ENCODE measurements at regions not wholly inside any gene's neighbourhood (a gene's known extent, or its start where the extent isn't known, plus 50 kb on each side); places are given as distances from the start of the nearest gene placed in this dataset.
A peak's percentile ranks its signal among the peaks of the same experiment; 100 is the strongest.
"Not testable (repeated sequence)": the region's sequence is repeated elsewhere in the genome, so short reads cannot be mapped to it uniquely, and the experiment has no call there.

DNA sequence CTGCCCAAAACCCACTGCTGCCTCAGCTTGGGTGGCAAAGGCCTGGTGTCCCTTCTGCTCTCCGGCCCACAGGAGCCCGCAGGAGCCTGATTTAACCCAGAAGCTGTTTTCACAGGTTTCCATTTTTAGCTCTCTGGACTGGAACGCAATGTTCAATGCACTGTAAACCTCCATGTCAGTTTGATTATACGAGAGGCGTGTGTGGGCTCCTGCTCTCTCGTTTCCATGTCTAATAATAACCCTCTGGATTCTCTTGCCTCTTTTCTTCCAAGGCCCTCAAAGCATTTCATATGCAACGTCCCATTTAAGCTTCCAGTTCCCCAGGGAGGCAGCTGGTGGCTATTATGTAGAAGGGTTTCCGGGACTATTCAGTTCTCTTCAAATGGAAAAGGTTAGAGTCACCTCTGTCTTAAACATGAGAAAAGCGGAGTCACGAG is 161.1 kb downstream of the SUDS3 start:
- no peak overlapping the region for H3K27ac ChIP-seq
- intact Hi-C loops (cut with DNase I), result no loop called here
- no peaks in the 10 kb centered on the region for H3K4me1 ChIP-seq
- H3K4me3 ChIP-seq, result no peak overlapping the region
- peak in 1 of 4 donors; percentile 5 for DNase-seq
- no peak for ATAC-seq
- no peaks in the 10 kb centered on the region for H3K27me3 ChIP-seq
- TF ChIP-seq, protein P1, sequence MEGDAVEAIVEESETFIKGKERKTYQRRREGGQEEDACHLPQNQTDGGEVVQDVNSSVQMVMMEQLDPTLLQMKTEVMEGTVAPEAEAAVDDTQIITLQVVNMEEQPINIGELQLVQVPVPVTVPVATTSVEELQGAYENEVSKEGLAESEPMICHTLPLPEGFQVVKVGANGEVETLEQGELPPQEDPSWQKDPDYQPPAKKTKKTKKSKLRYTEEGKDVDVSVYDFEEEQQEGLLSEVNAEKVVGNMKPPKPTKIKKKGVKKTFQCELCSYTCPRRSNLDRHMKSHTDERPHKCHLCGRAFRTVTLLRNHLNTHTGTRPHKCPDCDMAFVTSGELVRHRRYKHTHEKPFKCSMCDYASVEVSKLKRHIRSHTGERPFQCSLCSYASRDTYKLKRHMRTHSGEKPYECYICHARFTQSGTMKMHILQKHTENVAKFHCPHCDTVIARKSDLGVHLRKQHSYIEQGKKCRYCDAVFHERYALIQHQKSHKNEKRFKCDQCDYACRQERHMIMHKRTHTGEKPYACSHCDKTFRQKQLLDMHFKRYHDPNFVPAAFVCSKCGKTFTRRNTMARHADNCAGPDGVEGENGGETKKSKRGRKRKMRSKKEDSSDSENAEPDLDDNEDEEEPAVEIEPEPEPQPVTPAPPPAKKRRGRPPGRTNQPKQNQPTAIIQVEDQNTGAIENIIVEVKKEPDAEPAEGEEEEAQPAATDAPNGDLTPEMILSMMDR (IDR thresholded peaks at IDR 0.05), result no peak
- TF ChIP-seq POLR2A (IDR thresholded peaks at IDR 0.05), result no peak
- no peaks in the 10 kb centered on the region for H3K36me3 ChIP-seq (replicated peaks in 1 of 2; ENCODE audit: insufficient read depth in 1 of 2, low read depth in 2 of 2)
- 70 to 82% methylated on average over 8 to 10 of the region's 10 CpGs for WGBS, 2 donors
- no peaks in the 10 kb centered on the region for H3K9me3 ChIP-seq

DNA sequence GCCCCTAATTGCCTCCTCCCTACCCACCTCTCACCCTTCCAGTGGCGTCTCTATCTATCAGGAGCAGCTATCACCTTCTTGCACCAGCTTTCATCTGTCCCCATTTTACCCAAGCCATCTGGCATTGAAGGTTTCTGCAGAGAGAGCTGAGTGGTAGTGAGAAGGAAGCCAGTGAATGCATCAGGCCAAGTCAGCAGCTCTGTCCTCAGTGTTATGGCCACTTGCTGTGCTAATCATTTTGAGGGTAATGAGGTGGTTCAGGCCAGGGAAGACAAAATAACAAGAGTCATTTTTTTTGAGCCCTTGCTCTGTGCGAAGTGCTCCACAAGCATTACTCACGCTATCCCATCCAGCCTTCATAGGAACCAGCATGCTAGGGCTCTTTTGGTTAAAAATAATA is 164.7 kb downstream of the SUDS3 start:
- no peak for DNase-seq
- TF ChIP-seq, protein P1 (IDR thresholded peaks at IDR 0.05), result no peak
- TF ChIP-seq POLR2A (IDR thresholded peaks at IDR 0.05), result no peak
- WGBS, 2 donors, result 72 to 74% methylated on average over 3 of the region's 3 CpGs
- H3K27ac ChIP-seq, result no peak overlapping the region
- intact Hi-C loops (cut with DNase I), result no loop called here
- no peak overlapping the region for H3K4me3 ChIP-seq
- H3K4me1 ChIP-seq, result no peaks in the 10 kb centered on the region
- H3K36me3 ChIP-seq (replicated peaks in 1 of 2; ENCODE audit: insufficient read depth in 1 of 2, low read depth in 2 of 2), result no peaks in the 10 kb centered on the region
- ATAC-seq, result no peak
- H3K9me3 ChIP-seq, result no peaks in the 10 kb centered on the region
- H3K27me3 ChIP-seq, result no peaks in the 10 kb centered on the region

DNA sequence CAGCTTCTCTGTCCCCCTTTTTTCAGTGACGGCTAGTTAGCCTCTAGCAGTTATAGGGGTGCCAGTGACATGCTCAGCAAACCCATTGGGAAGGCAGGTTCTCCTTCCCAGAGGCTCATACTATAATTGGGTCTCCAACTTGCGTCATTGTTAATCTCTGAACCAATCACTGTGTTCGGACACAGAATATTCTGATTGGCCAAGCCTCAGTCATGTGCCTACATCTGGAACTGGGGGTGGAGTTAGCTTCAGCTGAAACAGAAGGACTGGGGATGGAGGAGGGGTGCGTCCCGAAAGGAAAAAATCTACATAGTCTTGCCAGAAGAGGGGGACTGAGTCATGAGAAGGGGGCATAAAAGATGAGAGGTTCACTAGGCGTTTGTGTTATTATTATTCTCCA is 165.6 kb downstream of the SUDS3 start:
- DNase-seq (no peak), ATAC-seq (no peak)
- no peaks in the 10 kb centered on the region for H3K36me3 ChIP-seq (replicated peaks in 1 of 2; ENCODE audit: insufficient read depth in 1 of 2, low read depth in 2 of 2)
- WGBS, 2 donors, result 71 to 80% methylated on average over 6 of the region's 6 CpGs
- no peak for TF ChIP-seq POLR2A (IDR thresholded peaks at IDR 0.05)
- TF ChIP-seq, protein P1 (IDR thresholded peaks at IDR 0.05), result no peak
- no peaks in the 10 kb centered on the region for H3K9me3 ChIP-seq
- intact Hi-C loops (cut with DNase I), result no loop called here
- no peaks in the 10 kb centered on the region for H3K27me3 ChIP-seq
- H3K4me1 ChIP-seq, result no peaks in the 10 kb centered on the region
- H3K4me3 ChIP-seq, result no peak overlapping the region
- no peak overlapping the region for H3K27ac ChIP-seq

DNA sequence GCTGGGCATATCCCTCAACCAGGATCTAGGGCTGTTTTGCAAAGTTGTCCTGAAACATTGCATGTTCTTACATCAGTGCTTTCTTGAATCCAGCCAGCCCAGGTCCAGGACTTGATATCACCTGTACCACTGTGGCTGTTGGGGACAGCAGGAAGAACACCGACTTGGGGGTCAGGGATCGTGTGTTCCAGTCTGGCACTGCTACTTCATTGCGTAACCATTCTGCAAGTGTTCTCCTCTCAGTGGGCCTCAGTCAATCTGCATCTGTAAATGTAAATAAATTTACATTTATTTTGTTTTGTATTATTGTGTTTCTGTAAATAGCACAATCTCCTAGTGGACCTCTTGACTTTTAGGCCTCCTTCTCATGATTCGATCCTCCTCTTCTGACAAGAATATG is 167.3 kb downstream of the SUDS3 start:
- no peak overlapping the region for H3K27ac ChIP-seq
- intact Hi-C loops (cut with DNase I), result no loop called here
- no peaks in the 10 kb centered on the region for H3K4me1 ChIP-seq
- ATAC-seq (no peak), DNase-seq (no peak)
- H3K9me3 ChIP-seq, result no peaks in the 10 kb centered on the region
- no peaks in the 10 kb centered on the region for H3K27me3 ChIP-seq
- WGBS, 2 donors, result 74 to 84% methylated on average over 4 of the region's 4 CpGs
- no peaks in the 10 kb centered on the region for H3K36me3 ChIP-seq (replicated peaks in 1 of 2; ENCODE audit: insufficient read depth in 1 of 2, low read depth in 2 of 2)
- no peak overlapping the region for H3K4me3 ChIP-seq
- no peak for TF ChIP-seq POLR2A (IDR thresholded peaks at IDR 0.05)
- TF ChIP-seq, protein P1 (IDR thresholded peaks at IDR 0.05), result no peak

DNA sequence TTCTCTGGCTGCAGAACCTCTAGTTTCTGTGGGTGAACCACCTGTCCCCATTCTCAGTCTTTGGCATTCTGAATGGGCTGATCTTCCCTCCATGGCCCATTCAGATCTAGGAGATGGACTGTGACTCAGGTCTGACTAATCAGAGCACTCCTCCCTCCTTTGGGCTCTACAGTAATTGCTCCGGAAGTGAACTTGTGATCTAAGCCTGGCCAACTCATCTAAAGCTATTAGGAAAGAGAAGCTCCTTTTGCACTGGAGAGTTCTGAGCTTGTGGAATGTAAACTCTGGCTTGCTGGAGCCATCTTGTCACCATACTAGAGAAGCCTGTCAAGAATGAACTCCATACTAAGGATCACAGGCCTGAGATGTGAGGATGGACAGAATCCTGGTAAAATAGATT is 168.2 kb downstream of the SUDS3 start:
- no peak for DNase-seq
- WGBS, 2 donors, result 64 to 73% methylated on average over 1 of the region's 1 CpG
- H3K27me3 ChIP-seq, result no peaks in the 10 kb centered on the region
- H3K9me3 ChIP-seq, result no peaks in the 10 kb centered on the region
- intact Hi-C loops (cut with DNase I), result no loop called here
- ATAC-seq, result no peak
- H3K36me3 ChIP-seq (replicated peaks in 1 of 2; ENCODE audit: insufficient read depth in 1 of 2, low read depth in 2 of 2), result no peaks in the 10 kb centered on the region
- no peak overlapping the region for H3K27ac ChIP-seq
- H3K4me1 ChIP-seq, result no peaks in the 10 kb centered on the region
- TF ChIP-seq, protein P1 (IDR thresholded peaks at IDR 0.05), result no peak
- no peak for TF ChIP-seq POLR2A (IDR thresholded peaks at IDR 0.05)
- H3K4me3 ChIP-seq, result no peak overlapping the region

DNA sequence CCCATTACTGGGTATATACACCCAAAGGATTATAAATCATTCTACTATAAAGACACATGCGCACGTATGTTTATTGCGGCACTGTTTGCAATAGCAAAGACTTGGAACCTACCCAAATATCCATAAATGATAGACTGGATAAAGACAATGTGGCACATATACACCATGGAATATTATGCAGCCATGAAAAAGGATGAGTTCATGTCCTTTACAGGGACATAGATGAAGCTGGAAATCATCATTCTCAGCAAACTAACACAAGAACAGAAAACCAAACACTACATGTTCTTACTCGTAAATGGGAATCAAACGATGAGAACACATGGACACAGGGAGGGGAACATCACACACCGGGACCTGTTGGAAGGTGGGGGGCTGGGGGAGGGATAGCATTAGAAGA is 171.3 kb downstream of the SUDS3 start:
- H3K4me1 ChIP-seq; H3K27me3 ChIP-seq; H3K36me3 ChIP-seq (replicated peaks in 1 of 2; ENCODE audit: insufficient read depth in 1 of 2, low read depth in 2 of 2); ATAC-seq; H3K9me3 ChIP-seq; H3K4me3 ChIP-seq; DNase-seq; intact Hi-C loops (cut with DNase I); H3K27ac ChIP-seq: not testable (repeated sequence)
- 86 to 87% methylated on average over 6 of the region's 6 CpGs for WGBS, 2 donors
